ENCODE measurements at regions not wholly inside any gene's neighbourhood (a gene's known extent, or its start where the extent isn't known, plus 50 kb on each side); places are given as distances from the start of the nearest gene placed in this dataset.
A peak's percentile ranks its signal among the peaks of the same experiment; 100 is the strongest.

- no peak for DNase-seq
These were observed 79.1 kb downstream of the TRIB2 start for GRCh38 chr2:12795851-12796250.

- DNase-seq = no peak
These were observed 79.9 kb downstream of the TRIB2 start for GRCh38 chr2:12796657-12797056.

- DNase-seq = no peak
These were observed 81.1 kb downstream of the TRIB2 start for GRCh38 chr2:12797815-12798214.

- DNase-seq = no peak
These were observed 86.9 kb downstream of the TRIB2 start for GRCh38 chr2:12803607-12804006.

GRCh38 chr2:12804091-12804856 lies 87.5 kb downstream of the TRIB2 start:
- no peak for DNase-seq

- DNase-seq = no peak
These were observed 88.3 kb downstream of the TRIB2 start for GRCh38 chr2:12805033-12805432.

GRCh38 chr2:12806549-12807242 lies 90.0 kb downstream of the TRIB2 start:
- DNase-seq = no peak

GRCh38 chr2:12807907-12808810 lies 91.4 kb downstream of the TRIB2 start:
- no peak for DNase-seq

- no peak for DNase-seq
These were observed 92.8 kb downstream of the TRIB2 start for GRCh38 chr2:12809526-12809925.

GRCh38 chr2:12811916-12812315 lies 95.2 kb downstream of the TRIB2 start:
- DNase-seq = no peak

GRCh38 chr2:12813166-12813565 lies 96.4 kb downstream of the TRIB2 start:
- no peak for DNase-seq

GRCh38 chr2:12816379-12817306 lies 99.9 kb downstream of the TRIB2 start:
- no peak for DNase-seq

- DNase-seq = no peak
These were observed 101.1 kb downstream of the TRIB2 start for GRCh38 chr2:12817870-12818269.

- DNase-seq = no peak
These were observed 101.8 kb downstream of the TRIB2 start for GRCh38 chr2:12818416-12819102.

GRCh38 chr2:12819103-12819475 lies 102.4 kb downstream of the TRIB2 start:
- no peak for DNase-seq

- DNase-seq = no peak
These were observed 103.0 kb downstream of the TRIB2 start for GRCh38 chr2:12819721-12820120.

GRCh38 chr2:12821656-12822055 lies 104.9 kb downstream of the TRIB2 start:
- peak; percentile 18 for DNase-seq

GRCh38 chr2:12824351-12824777 lies 107.6 kb downstream of the TRIB2 start:
- no peak for DNase-seq

- no peak for DNase-seq
These were observed 108.1 kb downstream of the TRIB2 start for GRCh38 chr2:12824778-12825379.

- no peak for DNase-seq
These were observed 110.0 kb downstream of the TRIB2 start for GRCh38 chr2:12826781-12827180.

GRCh38 chr2:12827721-12828120 lies 111.0 kb downstream of the TRIB2 start:
- DNase-seq = no peak
